Keratinocyte (primary cell): ENCODE measurements at regions not wholly inside any gene's neighbourhood (a gene's known extent, or its start where the extent isn't known, plus 50 kb on each side); places are given as distances from the start of the nearest gene placed in this dataset.

ENCODE experiments used
- DNase-seq: peaks from one replicate; pipeline ENCODE4 v3.0.0-alpha.2; 2011; ENCODE audit warnings: low read depth, missing footprints, low spot score
- FAIRE-seq: peaks from 2 replicates; lab custom pipeline; 2011; peaks lifted over from hg19 to GRCh38; lab: Jason Lieb, UNC
- H2AFZ ChIP-seq: 2 replicates; pipeline ENCODE4 v1.6.0; 2012; ENCODE audit warnings: low read length, control low read depth, inconsistent platforms; ENCODE audit not compliant: control insufficient read depth
- H3K27ac ChIP-seq: 2 replicates; pipeline ENCODE4 v1.5.1; 2011; ENCODE audit warnings: low read length; ENCODE audit not compliant: control insufficient read depth, insufficient read depth
- H3K27me3 ChIP-seq: 3 replicates; pipeline ENCODE4 v1.6.0; 2011; ENCODE audit warnings: low read length; ENCODE audit not compliant: control insufficient read depth, insufficient read depth; ENCODE audit errors: extremely low read depth
- H3K36me3 ChIP-seq, 2 experiments: 2 replicates in 1 of 2; 3 replicates in 1 of 2; pipeline ENCODE4 v1.5.1; 2011; ENCODE audit warnings: low read length in 2 of 2, mild to moderate bottlenecking in 1 of 2; ENCODE audit not compliant: control insufficient read depth in 2 of 2, insufficient read depth in 2 of 2; ENCODE audit errors: extremely low read depth in 1 of 2
- H3K4me1 ChIP-seq: 3 replicates; pipeline ENCODE4 v1.5.1; 2011; ENCODE audit warnings: low read length; ENCODE audit not compliant: control insufficient read depth, insufficient read depth; ENCODE audit errors: extremely low read depth
- H3K4me2 ChIP-seq: 3 replicates; pipeline ENCODE4 v1.6.0; 2011; ENCODE audit warnings: low read depth, low read length; ENCODE audit not compliant: control insufficient read depth, insufficient read depth; ENCODE audit errors: extremely low read depth
- H3K4me3 ChIP-seq, 3 experiments: fragments of 200-600 bp in 1 of 3; sonication (generic) in 1 of 3; 2 replicates in 2 of 3; 3 replicates in 1 of 3; pipeline ENCODE4 v1.5.1; 2011 to 2016; ENCODE audit warnings: low read length in 3 of 3, mild to moderate bottlenecking in 3 of 3, control low read depth in 2 of 3, inconsistent platforms in 1 of 3, low read depth in 1 of 3, mixed read lengths in 1 of 3, mixed run types in 1 of 3, moderate library complexity in 1 of 3; ENCODE audit not compliant: control insufficient read depth in 2 of 3, insufficient read depth in 2 of 3; ENCODE audit errors: extremely low read depth in 1 of 3
- H3K79me2 ChIP-seq: 2 replicates; pipeline ENCODE4 v1.6.0; 2012; ENCODE audit warnings: low read length; ENCODE audit not compliant: control insufficient read depth, insufficient read depth
- H3K9ac ChIP-seq: 3 replicates; pipeline ENCODE4 v1.6.0; 2011; ENCODE audit warnings: low read length; ENCODE audit not compliant: control insufficient read depth, insufficient read depth; ENCODE audit errors: extremely low read depth
- H3K9me1 ChIP-seq: 3 replicates; pipeline ENCODE4 v1.6.0; 2011; ENCODE audit warnings: low read length; ENCODE audit not compliant: control insufficient read depth, insufficient read depth; ENCODE audit errors: extremely low read depth
- H3K9me3 ChIP-seq: 2 replicates; pipeline ENCODE4 v1.5.1; 2012; ENCODE audit warnings: low read depth, low read length; ENCODE audit not compliant: control insufficient read depth
- H4K20me1 ChIP-seq: 3 replicates; pipeline ENCODE4 v1.6.0; 2011; ENCODE audit warnings: low read length; ENCODE audit not compliant: control insufficient read depth, insufficient read depth; ENCODE audit errors: extremely low read depth
- CTCF ChIP-seq, 3 experiments: IDR thresholded peaks in 1 of 3; conservative IDR thresholded peaks in 1 of 3; optimal IDR thresholded peaks in 1 of 3; 2 replicates in 2 of 3; 3 replicates in 1 of 3; pipeline versions ENCODE3 to v1.5.1; 2011; ENCODE audit warnings: low read length in 3 of 3, mild to moderate bottlenecking in 3 of 3, moderate library complexity in 2 of 3, control low read depth in 1 of 3, inconsistent platforms in 1 of 3; ENCODE audit not compliant: insufficient read depth in 2 of 3; ENCODE audit errors: extremely low read depth in 1 of 3
- EZH2 ChIP-seq: IDR thresholded peaks from one replicate; pipeline ENCODE4 v1.6.1; 2012; ENCODE audit warnings: inconsistent platforms, mild to moderate bottlenecking, low read length, moderate library complexity
- dilution Hi-C: fragments of 300-500 bp; cut with MboI; formaldehyde crosslinking; loops from one replicate; pipeline ENCODE4 v1.7.0; 2020; ENCODE audit warnings: low sequenced_read_pairs; ENCODE audit not compliant: extremely low pct_ligation_motif_present

GRCh38 chr4:116323606-116324005 lies 761.8 kb downstream of the TRAM1L1 start:
- FAIRE-seq: no peak
- H3K27ac ChIP-seq: no peak overlapping the region
- no peak for DNase-seq
- no peak overlapping the region for H2AFZ ChIP-seq
- no peak overlapping the region for H3K4me2 ChIP-seq
- H3K4me3 ChIP-seq: no peak overlapping the region
- no peaks in the 10 kb centered on the region for H3K79me2 ChIP-seq
- H3K9ac ChIP-seq: no peak overlapping the region
- dilution Hi-C loops: no loop called here
- H3K4me1 ChIP-seq: no peaks in the 10 kb centered on the region
- H3K27me3 ChIP-seq: no peaks in the 10 kb centered on the region
- no peak for TF ChIP-seq CTCF (optimal IDR thresholded peaks at IDR 0.05 in 1 of 3, IDR thresholded peaks at IDR 0.05 in 1 of 3, conservative IDR thresholded peaks at IDR 0.05 in 1 of 3; ENCODE audit: extremely low read depth in 1 of 3, insufficient read depth in 2 of 3, low read length in 3 of 3)
- TF ChIP-seq EZH2: no peak
- H4K20me1 ChIP-seq: no peaks in the 10 kb centered on the region
- no peaks in the 10 kb centered on the region for H3K9me1 ChIP-seq
- no peaks in the 10 kb centered on the region for H3K9me3 ChIP-seq
- H3K36me3 ChIP-seq: no peaks in the 10 kb centered on the region

- TF ChIP-seq CTCF (optimal IDR thresholded peaks at IDR 0.05 in 1 of 3, IDR thresholded peaks at IDR 0.05 in 1 of 3, conservative IDR thresholded peaks at IDR 0.05 in 1 of 3; ENCODE audit: extremely low read depth in 1 of 3, insufficient read depth in 2 of 3, low read length in 3 of 3): no peak
- TF ChIP-seq EZH2: no peak
- Histone ChIP-seq H3K36me3 (no peaks in the 10 kb centered on the region), H3K4me1 (no peaks in the 10 kb centered on the region), H3K9ac (no peak overlapping the region), H3K9me1 (no peaks in the 10 kb centered on the region), H3K79me2 (no peaks in the 10 kb centered on the region), H3K27ac (no peak overlapping the region), H4K20me1 (no peaks in the 10 kb centered on the region), H3K9me3 (no peaks in the 10 kb centered on the region), H3K4me2 (no peak overlapping the region), H2AFZ (peak overlapping the region; percentile 20), H3K4me3 (no peak overlapping the region), H3K27me3 (no peaks in the 10 kb centered on the region)
- FAIRE-seq: no peak
- dilution Hi-C loops: no loop called here
- DNase-seq: no peak
Measured at GRCh38 chr4:116321471-116321870, 763.9 kb downstream of the TRAM1L1 start.
